GM18909 (cell line): ENCODE measurements at regions not wholly inside any gene's neighbourhood (a gene's known extent, or its start where the extent isn't known, plus 50 kb on each side); places are given as distances from the start of the nearest gene placed in this dataset.
"Not testable (repeated sequence)": the region's sequence is repeated elsewhere in the genome, so short reads cannot be mapped to it uniquely, and the experiment has no call there.

ENCODE experiments used
- ATAC-seq: cut with Tn5 transposase; IDR thresholded peaks from one replicate; pipeline ENCODE4 v1.9.1; 2021; ENCODE audit warnings: mild to moderate bottlenecking; ENCODE audit not compliant: unreplicated experiment, poor library complexity

DNA sequence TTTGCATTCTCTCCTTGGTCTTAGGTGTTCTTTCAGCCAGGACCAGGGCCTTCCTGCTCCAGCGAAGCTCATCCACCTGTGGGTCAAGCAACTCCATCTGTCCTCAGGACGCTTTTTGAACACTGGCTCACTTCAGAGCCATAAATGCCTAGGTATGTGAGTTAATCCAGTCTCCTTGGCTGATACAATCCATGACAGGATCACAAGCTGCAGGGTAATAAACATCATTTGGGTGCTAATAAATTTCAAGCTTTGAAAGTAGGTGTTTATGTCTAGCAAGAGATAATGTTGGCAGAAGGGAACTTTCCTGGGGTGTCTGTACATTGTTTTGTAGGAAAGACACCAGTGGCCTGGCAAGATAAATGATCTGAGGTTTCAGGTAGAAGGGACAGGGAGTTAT lies 159.2 kb upstream of the TUT7 start:
- no peak for ATAC-seq

DNA sequence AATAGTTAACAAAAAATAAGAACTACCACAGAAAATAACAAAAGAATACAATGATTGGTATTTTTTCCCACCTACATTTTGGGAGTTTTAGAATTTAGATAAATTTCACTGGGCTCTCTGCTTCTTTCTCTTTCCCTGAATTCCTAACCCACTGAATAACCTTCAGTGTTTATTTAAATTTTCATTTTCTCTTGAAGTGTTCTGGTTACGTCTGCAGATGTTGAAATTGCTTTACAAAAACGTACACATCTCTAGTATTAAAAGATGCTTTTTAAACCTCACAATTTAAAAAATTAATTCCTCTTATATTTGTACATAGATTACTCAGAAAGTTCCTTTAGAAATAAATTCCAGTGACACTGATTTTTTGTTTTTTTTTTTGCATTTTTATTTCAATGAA lies 158.7 kb upstream of the TUT7 start:
- no peak for ATAC-seq

DNA sequence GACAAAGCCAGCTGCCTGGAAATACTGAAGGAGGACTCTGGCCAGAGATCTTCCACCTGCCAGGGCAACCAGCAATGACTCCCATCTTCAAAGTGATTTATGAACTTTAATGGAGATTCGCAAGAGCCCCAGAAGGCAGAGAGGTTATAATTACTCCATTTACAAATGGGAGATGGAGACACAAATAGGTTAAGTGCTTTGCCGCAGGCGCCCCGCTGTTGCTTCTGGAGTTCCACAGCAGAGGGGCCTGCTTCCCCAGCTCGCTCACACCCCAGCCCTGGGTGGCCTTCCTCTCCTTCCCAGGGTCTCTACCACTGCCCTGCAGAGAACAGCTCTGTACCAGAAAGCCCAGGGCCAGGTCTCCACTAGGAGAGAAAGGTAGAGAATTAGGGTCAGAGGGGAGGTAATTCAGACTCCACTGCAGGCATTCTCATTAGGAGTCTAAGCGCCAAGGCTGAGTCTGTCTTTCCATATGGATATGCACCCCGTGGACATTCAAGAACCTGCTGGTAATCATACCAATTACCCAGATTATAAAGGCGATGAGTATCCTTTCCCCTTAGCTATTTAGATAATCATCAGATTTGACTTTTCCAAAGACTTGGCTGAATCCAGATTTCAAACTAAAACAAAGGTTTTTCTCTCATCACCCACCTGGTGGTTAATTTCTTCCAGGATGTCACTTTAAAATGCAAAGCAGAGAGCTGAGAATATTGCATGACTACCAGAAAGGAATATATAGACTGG lies 157.6 kb upstream of the TUT7 start:
- no peak for ATAC-seq

DNA sequence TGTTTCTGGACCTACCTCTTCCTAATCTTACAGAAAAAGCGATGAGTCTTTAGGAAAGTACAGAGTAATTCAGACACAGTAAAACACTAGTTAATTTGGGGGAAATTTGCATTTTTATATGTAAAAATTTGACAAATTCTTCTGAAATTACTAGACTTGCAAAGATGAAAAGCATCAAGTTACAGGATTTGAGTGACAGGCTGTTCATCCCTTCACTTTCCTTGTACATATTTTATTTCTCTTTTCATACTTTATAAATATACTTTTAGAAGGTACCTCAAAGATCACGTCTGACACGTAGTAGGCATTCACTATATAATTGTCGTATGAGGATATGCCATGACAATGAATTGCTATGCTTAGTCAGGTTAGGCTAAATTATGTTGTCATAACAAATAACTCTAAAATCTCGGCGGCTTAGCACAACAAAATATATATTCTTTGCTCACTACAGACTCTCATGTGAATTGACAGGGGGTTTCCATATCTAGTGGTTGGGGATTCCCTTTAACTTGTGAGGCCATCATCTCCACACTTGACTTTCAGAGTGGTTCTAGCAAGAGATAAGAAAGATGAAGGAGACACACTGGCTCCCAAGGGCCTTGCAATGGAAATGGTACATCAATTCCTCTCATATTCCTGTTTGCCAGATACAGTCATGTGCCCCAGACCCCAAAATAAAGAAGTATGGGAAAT lies 154.1 kb upstream of the TUT7 start:
- no peak for ATAC-seq

DNA sequence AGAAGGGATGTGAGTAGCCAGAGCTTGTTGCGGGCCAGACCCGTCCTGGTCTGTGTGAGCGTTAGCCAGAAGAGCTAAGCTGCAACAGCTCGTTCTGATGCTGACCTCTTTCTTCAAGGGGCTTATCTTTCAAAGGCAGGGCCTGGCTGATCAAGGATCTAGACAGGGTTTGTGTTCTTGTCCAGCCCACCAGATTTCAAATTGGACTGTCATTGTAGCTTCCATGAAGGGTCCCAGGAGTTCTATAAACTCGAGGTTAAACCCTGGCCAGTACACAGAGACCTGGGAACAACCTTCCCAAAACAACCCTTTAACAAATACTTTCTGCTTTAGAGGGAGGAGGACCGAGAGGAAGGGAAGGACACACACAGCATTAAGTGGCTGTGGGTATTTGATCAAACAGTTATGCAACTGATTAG lies 153.0 kb upstream of the TUT7 start:
- no peak for ATAC-seq

DNA sequence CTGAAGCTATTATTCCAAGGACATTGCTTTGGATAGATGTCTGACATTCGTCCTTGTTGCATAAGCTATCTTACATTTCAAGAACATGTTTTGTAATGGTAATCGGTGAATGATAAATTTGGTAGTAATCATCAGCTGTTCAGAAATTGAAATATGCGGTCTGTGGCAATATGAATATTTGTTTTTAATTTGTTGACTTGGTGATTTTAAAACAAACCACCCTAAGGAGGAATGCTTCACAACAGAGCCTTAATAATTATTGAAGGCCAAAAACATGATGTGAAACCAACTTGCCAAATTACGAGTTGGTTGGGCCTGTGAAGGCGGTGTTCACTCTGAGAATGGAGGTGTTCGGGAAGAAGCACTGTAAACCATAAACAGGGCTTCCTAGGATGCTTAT lies 149.7 kb upstream of the TUT7 start:
- no peak for ATAC-seq

DNA sequence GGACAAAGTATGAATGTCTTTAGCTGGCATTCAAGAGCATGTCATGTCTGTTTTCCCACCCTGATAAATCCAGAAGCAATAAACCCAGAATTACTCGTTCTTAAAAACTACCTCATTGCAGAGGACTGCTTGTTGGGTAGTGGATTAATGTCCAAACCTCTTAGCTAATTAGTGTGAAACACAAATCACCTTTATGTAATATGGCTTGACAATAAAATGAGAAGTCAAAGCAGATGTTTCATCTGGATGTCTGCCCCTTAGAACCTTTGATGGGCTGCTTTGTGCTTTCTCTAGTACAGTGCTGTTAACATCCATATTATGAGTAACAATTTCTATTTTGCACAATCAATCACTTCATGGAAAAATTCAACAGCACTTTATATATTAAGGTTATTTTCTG lies 149.1 kb upstream of the TUT7 start:
- no peak for ATAC-seq

DNA sequence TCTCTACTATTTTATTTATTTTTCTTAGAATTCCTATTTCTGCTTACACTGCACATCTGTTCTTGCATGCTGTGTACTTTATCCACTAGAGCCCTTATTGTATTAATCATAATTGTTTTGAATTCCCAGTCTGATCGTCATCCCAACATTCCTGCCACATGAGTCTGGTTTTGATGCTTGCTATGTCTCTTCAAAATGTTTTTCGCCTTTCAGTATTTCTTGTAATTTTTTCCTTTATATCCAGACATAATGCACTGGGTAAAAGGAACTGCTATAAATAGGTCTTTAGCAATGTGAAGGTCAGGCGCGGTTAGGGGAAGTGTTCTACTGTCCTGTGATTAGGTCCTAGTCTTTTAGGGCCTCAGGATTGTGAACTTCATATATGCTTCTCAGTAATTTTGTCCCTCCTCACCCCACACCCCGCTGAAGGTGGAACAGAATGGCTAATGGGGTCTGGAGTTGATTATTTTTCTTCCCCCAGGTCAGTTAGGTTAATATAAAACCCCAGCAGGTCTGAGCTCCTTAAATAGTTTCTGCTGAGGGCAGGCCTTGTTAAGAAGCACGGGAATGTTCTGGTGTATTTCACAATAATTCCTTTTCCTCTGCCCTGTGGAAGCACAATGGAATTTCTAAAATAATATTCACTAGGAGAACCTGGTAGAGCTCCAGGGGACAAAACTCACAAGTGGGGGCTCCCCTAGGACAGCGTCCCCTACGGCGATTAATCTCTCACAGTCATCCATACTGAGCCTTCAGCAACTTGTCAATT lies 146.6 kb upstream of the TUT7 start:
- no peak for ATAC-seq

DNA sequence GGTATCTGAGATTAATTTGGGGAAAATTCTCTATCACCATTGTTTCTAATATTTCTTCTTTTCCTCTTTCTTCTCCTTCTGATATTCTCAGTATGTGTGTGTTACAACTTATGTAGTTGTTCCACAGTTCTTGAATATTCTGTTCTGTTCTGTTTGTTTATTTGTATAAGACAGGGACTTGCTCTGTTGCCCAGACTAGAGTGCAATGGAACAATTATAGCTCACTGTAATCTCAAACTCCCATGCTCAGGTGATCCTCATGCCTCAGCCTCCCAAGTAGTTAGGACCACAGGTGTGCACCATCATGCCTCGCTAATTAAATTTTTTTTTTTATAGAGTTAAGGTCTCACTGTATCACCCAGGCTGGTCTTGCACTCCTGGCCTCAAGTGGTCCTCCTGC lies 145.8 kb upstream of the TUT7 start:
- no peak for ATAC-seq

DNA sequence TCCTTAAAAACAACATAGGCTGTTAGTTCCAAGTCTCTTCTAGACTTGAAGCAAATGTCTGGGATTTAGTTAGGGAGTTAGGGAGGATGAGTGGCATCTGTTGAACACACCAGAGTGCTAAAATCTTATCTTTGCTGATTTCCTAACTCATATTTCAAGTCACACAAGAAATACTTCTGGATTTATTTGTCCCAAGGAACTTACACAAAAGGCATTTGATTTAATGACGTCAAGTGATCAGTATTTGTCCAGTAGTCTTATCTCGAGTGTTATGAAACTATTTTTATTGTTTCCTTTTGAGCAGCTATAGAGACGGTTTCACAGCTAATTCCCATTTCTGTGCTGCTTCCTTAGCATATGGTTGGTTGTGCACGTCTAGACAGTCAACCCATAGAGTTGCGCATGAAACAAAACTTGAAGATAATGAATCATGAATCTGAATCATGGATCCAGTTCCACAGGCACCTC lies 140.5 kb upstream of the TUT7 start:
- no peak for ATAC-seq

DNA sequence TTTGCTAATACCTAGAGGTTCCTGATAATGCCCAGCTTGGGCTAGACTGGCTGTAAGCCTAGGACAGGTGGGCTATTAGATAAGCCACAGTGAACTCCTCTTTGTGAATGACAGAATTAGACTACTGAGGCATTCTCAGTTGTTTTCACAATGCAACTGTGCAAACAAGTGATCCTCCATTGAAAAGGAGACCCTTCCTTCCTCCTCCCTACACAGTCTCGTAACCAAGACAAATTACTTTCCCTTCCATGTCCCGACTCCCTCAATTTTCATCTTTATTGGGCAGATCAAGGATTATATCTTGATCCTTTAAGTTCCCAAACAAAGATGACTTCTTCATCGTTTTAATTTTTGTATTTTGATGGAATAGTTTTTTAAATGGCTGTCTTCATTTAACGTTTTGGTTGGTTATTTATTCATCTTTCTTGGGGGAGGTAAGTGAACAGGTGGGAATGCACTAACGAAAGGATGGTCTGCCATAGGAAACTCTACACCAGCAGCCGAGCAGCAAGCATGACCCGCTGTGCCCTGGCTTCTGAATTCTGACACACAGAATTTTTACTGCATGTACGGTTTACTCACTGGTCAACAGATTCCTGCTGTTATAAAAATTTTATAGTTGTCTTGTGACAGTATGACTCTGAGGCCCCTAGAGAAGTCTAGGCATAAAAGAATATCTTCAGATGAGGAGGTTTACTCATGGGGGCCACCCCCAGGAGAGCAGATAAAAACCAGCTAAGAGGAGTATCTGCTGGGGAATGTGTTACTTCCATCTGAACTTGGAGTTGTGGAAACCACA lies 137.5 kb upstream of the TUT7 start:
- ATAC-seq: no peak

DNA sequence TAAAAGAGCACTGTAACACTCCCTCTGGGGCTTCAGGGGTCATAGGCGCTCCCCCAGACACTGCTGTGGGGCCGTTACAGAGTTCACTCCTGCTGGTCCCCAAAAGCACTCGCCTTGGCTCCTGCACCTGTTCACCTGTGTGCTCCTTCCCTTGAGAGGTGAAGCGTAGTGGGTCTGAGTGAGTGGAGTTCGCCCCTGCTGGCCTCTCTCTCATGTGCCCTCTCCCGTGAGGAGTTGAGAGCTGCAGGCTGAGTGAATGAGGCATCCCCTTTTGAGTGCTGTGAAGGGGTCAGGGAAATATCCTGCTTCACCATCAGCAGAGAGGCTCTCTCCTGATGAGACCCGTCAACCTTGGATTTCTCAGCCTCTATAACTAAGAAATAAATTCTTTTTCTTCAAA lies 134.6 kb upstream of the TUT7 start:
- ATAC-seq: no peak

DNA sequence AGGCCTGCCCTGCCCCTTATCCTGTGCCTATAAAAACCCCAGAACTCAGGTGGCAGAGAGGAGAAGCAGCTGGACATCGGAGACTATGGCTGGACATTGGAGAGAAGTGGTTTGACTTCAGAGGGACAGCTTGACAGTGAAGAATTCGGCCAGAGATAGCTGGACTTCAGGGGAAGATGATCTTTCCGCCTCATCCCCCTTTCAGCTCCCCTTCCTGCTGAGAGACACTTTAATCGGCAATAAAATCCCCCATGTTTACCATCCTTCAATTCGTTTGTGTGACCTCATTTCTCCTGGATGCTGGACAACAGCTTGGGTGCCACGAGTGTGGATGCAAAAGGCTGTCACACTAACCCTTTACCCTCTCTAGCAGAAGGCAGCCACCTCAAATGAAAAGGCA lies 134.1 kb upstream of the TUT7 start:
- no peak for ATAC-seq

DNA sequence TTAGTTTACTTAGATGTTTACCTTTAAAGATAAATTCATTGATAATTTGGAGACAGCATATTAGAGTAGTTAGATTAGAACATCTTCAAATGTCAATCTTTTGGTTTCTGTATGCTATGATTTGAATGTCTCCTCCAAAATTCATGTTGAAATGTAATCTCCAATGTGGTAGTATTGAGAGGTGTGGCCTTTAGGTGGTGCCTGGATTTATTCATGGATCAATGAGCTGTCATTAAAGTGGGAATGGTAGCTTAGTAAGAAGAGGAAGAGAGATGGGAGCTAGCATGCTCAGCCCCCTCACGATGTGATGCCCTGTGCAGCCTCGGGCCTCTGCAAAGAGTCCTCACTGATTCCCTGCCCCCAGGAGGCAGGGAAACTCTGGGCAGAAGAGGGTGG lies 133.6 kb upstream of the TUT7 start:
- no peak for ATAC-seq

DNA sequence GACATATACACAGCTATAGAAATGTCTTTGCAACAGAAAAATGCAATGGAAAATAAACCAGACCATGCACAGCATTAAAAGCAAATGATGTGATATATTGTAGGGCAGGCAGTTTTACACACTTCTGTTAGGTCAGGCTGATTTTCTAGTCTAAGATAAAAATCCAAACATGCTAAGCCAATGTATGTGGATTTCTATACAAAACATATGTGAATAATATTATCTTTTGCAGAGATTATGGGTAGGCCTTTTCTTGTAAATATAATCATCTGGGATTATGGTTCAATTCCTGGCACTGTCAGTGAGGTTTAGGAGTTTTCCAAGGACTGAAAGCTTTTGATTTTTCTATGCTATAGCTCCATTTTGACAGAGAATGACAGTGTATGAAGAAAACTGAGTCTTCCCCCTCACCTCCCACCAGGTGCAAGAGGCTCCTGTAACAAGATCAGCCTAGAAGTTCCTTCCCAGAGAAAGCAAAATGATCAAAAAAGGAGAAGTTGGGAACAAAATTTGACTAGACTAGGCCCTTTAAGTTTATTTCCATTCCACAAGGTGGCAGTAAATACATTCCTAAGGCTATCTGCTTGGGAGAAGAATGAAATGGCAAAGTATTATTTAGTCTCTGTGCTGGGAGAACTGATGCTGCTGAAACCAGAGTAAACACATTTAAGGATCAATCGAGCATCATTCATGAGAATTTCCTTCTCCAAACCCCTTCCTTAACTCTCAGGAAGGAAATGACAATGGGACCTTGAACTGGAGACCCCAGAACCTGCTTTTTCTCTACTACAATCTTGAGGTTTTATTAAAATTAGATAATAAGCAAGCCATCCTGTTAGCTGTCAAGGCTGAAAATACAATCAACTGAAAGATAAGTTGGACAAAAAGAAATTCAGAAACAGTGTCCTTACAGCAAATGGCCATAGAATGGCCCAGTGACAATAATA lies 133.0 kb upstream of the TUT7 start:
- no peak for ATAC-seq

DNA sequence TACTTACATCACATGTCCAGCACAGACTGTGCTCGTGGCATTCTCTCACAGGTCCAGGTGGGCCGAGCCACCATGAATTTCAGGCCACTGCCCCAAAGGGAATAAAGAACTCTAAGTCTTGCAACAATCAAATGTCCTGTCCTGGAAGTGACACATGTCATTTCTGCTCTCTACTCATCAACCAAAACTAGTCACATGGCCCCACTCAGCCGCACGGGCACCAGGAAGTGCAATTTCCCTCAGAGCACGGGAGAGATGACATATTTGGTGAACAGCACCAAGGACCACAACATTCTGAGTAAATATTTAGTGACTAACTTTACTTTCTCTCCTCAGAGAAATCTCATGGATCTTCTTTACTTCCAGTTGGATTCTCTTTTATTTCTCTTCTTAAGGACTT lies 131.1 kb upstream of the TUT7 start:
- ATAC-seq: peak; percentile 72

DNA sequence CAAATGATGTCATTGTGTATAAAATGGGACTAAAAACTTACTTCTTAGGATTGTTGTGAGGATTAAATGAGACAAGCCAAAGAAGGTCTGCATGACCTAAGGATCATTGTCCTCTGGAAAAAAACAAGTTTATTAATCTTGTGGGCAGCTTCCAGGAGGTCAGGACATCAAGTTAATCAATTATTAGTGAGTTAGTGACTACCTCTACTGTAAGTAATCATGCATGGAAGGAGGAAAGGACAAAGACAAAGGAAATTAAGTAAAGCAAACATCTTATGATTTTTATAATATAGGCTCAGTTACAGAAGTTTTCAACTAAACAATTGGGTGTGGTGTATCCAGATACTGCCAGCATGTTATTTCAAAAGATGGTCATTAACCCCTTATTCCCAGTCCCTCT lies 129.3 kb upstream of the TUT7 start:
- ATAC-seq: no peak

DNA sequence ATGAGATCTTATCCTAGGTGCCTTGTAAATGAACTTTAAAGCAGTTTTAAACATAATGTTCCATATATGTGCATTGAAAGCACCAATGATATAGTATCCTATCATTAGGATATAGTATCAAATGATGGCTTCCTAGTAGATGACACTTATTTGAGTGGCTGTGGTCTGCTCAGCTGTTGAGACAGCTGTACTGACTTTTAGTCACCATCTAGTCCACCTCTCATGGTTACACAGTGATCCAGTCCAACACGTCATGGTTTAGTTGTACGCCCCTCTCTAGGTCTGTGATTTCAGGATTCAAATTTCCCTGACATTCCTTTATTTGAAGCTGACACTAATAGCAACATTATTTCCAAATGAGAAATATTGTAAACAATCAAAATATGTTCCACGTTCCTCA lies 127.3 kb upstream of the TUT7 start:
- ATAC-seq: no peak

DNA sequence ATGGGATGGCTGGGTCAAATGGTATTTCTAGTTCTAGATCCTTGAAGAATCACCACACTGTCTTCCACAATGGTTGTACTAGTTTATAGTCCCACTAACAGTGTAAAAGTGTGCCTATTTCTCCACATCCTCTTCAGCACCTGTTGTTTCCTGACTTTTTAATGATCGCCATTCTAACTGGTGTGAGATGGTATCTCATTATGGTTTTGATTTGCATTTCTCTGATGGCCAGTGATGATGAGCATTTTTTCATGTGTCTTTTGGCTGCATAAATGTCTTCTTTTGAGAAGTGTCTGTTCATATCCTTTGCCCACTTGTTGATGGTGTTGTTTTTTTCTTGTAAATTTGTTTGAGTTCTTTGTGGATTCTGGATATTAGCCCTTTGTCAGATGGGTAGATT lies 121.0 kb upstream of the TUT7 start:
- not testable (repeated sequence) for ATAC-seq
